Smooth muscle cell of the brain vasculature (primary cell): ENCODE measurements at regions not wholly inside any gene's neighbourhood (a gene's known extent, or its start where the extent isn't known, plus 50 kb on each side); places are given as distances from the start of the nearest gene placed in this dataset.

Experiments
- DNase-seq: peaks from one replicate; pipeline ENCODE4 v3.0.0-alpha.2; 2012; ENCODE audit warnings: low read depth, low spot score

DNA sequence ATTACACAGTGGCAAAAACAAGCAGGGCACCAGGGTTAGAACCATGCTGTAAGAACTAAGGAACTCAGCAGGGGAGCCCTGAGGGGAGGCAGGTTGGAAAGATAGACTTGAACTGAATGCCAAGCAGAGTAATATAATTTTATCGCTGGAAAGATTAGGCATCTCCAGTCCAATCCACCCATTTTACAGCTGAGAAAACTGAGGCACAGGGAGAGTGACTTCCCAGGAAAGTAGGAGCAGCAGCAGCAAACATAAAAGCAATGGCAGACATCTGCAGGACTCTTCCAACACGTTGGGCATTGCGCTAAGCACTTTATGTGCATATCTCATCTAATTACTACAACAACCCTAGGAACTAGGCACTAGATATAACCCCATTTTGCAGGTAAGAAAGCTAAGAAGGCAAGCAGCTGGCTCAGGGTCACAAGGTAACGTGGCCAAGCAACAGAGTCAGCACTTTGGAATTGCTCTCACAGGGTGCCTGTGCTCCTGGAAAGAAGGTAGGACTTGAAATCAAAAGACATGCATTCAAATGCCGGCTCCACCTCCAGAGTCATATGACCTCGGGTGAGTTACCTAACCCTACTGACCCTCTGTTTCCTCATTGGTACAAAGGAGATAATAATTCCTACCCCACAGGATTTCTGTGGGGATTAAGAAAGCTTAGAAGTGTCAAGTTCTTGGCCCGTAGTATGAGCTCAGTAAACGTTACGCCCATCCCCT, 215.3 kb downstream of the BARX2 start:
- DNase-seq, result no peak

DNA sequence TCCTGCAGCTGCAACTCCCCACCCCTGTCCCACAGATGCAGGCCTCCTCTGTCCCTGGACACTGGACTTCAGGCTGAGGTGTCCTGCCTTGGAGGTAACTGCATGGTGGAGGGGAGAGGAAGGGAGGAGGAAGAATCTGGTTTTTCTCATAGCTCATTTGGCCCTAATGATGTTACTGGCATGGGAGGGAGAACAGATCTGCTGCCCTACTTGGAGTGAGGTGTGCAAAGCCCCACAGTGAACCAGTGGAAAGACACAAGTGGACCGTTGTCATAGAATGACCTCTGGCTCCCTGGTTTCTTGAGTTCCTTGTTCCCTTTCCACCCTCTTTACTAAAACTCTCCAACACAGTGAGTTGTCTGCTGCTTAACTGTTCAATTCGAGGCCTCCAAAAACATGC, 215.9 kb downstream of the BARX2 start:
- no peak for DNase-seq

DNA sequence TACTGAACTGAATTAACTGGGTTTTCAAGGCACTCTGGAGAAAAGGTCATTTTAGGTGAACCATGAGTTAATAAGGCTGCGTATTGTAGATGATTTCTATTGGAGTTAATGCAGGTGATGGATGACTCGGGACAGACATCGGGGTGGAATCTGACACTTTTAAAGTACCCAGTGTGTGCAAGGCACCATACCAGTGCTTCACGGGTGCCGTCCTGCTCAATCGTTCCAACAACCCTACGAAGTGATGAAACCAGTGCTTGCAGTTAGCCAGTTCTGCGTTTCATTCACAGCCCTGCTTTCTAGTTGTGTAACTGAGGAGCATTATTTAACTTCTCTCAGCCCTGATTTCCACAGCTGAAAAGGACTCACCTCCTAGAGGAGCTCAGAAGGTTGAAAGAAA, 216.5 kb downstream of the BARX2 start:
- no peak for DNase-seq

DNA sequence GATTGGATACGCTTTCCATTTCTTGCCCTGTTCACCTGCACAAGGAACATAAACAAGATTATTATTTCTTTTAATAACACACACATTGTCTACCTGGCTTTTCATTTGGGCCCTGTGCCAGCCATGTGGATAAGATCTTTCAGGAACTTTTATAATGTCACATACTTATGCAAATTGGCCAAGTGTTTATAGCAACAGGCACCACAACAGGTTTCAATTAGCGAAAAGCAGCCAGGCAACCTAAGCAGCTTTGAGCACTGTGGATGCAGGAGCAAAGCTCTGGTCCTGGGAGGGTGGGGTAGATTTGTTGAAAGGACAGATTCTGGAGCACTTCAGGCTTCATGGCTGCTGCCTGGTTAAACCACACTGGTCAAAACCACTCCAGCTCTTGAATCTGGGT, 217.4 kb downstream of the BARX2 start:
- no peak for DNase-seq

DNA sequence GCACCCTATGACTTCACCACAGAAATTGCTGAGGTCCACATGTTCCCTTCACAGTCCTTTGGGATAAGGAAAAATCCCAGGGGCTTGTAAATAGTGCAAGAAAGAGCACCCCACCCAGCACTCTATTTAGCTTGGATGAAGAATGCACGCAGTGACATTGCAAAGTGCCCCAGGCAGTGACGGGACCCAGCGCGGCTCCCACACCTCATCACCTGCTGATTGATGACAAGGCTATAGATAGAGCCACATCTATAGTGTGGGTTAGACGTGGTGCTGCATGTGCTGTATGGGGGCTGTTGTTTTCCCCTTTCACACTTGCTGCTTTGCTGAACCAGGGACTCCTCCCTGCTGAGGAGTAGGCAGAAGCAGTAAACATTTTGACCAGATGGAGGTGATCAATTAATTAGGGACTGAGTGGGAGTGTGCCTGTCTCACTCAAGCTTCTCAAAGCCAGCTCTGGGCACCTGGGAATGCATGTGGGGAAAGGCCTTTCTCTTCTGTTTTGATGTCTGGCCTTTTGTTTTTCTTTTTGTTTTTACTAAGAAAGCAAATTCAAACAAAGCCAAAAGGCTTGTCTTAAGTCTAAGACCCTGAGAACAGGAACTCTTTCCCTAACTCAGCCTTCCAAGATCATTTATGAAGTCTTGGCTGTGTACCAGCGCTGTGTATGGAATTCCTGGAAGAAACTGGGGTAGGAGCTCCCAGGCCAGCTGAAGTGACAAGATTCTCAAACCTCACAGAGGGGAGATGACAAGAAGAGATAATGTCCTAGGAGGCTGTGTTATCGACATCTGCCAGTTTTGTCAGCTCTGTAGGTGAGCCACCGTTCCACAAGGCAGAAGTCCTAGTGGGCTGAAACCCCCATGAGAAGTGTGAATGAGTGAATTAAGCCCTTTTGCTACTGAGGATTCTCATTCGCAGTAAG, 219.7 kb downstream of the BARX2 start:
- no peak for DNase-seq

DNA sequence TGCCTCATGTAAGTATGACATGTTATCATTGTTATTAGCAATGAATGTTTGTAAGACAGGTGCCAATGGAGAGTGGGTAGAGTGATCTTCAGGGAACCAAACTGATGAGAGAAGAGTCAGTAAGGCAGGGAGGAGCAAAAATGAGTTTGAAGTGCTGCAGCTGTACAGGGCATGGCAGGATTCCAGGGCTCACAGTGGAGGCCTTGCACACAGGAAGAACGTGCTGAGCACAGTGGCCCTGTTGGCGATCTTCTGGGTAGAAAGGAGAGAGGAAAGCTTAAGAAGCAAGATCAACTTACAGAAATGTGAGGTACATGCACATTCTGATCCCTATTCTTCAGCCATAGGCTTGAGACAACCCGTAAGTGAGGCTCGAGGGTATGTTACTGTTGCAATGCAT, 219.3 kb upstream of the TMEM45B start:
- DNase-seq, result no peak

DNA sequence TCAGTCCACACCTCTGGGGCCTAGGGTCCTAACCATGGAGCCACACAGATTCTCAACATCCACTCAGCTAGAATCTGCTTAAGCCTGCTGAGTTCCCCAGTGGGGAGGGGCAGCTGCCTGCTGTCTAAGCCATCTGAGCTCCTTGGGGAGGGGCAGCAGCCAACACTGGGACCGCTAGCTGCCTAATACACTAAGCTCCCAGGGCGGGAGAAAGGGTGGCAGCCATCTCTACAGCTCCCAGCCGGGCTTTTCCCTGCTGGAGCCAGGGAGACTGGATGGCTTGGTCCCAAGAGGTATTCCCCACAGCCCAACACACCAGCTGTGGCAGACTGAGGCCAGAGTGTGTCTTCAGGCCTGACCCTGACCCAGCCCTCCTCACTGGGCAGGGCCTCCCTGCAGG, 217.3 kb upstream of the TMEM45B start:
- no peak for DNase-seq

DNA sequence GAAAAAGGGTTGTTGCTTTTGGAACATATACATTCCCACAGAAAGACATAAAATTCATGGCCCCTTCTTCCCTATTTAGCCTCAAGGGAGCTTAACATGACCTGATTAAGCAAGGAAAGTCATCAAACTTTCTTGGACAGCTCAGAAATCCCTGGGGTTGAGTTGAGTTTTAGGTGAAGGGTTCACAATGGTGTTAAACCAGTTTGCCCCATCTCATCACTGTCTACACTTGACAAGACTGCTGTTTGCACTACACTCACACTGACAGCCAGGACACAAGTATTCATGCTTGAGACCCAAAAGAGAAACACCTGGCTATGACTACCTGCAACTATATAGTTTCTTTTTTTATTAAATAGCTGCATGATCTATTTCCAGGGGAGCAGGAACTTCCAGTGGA, 209.8 kb upstream of the TMEM45B start:
- DNase-seq, result no peak

DNA sequence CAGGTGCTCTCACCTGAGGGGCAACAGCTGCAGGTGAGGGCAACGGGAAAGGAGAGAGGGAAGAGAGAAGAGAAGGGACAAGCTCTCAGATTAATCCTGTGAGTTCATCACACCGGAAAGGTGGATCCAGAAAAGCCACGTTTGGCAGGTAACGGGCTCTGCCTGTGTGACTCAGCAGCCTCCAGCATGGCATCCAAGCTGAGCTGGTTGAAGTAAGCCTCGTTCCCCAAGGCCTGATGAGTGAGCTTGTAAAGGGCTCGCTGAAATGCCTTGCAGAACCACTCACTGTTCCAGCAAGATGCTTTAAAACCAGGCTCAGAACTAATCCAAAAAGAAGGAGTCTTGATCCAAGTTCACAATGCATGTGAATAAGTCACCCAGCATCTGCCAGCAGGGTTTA, 206.9 kb upstream of the TMEM45B start:
- DNase-seq, result no peak

DNA sequence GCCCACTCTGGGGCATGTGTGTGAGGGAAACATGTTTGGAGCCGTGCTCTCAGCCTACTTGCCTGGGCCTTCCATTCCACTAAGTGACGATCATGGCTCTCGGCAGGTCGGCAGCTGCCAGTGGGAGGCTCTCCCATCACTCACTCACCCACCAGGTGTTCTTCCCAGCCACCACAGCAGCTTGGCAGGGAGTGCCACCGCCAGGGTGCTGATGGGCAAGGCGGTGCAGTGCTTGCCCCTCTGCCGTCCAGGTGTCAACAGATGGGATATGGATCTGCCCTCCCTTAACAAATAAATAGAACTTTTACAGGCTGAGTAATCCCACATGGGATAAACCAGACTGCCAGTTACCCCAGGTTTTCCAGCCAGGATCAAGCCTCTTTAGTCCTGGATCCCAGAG, 205.5 kb upstream of the TMEM45B start:
- DNase-seq, result no peak

DNA sequence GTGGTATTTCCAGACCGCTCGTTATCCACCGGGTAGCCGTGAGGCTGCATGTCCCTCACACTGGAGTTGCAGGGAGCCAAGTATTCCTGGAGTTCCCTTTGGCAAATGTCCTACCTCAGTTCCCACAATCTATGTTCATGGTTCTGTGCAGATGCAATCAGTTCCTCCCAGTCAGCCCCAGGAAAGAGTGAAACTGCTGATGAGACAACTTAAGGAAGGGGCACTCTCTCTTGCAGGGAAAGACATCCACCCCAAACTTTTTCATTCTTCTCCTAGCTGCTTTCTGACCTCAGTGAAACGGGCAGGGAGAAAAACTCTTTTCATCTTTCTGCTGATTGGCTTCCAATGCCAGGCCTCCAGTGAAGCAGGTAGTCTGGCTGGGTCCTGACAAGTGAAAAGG, 205.1 kb upstream of the TMEM45B start:
- DNase-seq, result no peak

DNA sequence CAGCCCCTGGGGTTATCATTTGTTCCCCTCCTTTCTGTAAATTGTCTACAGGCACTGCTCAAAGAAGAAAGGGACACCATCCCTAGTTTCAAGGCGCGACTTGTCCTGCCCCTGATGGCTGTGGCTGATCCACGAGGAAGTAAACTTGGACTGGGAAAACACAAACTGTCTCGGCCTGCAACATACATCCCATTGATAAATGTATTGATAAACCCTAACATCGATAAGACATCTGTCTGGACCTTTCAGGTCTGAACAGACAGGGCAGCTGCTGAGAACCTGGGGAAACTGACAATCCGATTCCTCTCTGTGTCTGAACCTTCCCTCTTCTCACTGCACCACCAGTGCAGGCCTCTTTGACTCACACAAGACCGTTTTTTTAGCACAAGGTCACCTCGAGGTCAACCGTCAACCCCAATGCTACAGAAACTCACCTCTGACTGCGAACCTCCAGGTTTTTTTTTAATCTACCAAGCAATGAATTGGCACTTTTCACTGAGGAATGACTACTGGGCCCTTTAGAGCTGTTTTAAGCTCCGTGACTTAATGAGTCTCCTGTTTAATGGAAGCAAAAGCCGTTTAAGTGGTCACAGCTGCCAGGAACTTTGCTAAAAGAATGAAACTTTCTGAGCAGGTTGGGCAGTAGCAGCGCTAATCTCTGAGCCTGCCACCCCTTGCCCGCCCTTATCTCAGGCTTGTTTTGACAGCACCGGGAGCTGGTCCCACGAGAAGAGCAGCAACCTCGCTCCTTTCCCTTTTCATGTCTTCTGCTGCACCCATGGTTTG, 203.8 kb upstream of the TMEM45B start:
- no peak for DNase-seq

DNA sequence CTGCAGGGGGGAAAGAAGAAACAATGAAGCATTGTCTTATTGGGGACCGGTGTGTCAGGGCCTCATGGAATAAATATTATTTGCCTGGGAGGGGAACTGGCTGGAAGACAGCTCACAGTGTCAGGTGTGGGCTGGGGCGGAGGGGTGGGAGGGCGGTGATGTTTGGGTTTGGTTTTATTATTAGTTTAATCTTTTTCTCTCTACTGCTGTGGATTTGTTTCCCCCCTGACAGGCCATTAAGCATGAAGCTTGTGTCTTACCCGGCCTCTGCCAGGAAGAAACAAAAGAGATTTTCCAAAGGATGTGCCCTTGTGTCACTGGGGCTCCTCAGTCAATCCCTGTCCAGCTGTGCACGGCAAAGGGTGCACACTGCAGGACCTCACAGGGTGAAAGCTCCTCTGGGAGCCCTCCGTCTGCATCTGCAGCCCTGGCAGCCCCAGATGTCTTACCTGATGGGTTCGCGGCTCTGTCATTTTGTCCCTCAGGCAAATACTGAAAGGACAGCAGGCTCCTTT, 203.1 kb upstream of the TMEM45B start:
- DNase-seq, result no peak

DNA sequence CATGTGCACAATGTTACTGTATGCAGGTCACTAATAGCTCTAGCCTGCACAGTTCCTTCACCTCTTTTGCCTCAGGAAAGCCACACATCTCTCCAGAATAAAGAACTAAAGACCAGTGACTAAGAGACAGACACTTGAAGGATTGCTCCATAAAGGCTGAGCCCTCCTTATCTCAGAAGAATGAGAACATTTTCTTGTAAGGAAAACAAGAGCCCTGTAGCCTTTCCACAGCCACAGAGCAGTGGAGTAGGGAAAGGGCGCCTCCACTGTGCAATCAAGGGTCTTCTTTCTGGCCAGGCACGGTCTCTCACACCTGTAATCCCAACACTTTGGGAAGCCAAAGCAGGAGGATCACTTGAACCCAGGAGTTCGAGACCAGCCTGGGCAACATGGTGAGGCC, 202.6 kb upstream of the TMEM45B start:
- DNase-seq, result no peak

DNA sequence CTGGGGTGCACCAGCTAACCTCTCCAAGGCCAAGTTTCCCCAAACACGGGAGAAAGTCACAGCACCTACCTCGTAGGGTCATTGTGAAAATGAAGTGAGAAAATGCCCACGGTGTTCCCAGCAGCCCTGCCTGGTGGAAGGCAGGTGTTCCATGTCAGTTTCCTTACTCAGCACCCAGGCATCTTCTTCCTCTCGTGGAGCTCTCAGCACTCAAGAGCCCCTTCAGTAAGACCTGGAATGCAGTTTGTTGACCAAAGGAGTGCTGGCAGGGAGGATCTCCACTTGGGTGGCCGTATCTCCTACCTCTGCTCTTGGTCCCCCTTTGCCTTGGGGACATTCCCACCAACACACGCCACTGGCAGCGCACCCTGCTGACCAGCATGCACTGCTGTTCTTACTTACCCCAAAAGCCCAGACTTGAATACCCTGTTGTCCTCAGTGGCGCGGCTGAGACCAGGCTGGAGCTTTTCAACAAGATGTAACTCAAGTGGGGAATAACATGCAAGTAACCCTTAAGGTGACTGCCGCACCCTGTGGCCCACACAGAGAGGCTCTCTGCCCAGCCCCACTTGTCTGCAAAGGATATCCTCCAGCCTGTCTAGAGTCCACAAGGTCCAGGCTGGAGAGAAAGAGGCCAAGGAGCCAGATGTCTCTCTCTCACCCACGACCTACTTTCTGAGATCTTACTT, 201.2 kb upstream of the TMEM45B start:
- DNase-seq, result no peak

DNA sequence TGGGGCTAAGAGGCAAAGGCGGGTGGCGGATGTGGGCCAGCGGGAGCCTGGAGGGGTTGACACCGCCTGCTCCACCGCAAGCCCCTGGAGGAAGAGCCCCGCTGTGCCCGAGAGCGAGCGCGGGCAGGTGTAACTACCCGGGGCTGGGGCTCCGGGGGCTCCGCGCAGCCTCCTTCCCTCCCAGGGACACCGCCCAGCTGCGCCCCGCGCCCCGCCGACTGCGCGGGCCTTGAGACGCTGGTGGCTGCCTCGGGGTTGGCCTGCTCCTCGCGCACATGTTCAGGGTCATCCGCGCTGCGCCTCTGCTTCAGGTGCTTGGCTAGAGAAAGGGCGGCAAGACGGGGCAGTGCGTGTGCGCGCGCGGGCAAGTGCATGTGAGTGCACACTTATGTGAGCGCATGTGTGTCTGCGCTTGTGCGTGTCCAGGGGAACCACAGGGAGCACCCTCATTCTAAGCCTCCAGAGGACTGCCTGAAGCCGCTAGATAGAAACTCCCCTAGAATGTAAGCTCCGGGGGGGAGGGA, 197.5 kb upstream of the TMEM45B start:
- no peak for DNase-seq

DNA sequence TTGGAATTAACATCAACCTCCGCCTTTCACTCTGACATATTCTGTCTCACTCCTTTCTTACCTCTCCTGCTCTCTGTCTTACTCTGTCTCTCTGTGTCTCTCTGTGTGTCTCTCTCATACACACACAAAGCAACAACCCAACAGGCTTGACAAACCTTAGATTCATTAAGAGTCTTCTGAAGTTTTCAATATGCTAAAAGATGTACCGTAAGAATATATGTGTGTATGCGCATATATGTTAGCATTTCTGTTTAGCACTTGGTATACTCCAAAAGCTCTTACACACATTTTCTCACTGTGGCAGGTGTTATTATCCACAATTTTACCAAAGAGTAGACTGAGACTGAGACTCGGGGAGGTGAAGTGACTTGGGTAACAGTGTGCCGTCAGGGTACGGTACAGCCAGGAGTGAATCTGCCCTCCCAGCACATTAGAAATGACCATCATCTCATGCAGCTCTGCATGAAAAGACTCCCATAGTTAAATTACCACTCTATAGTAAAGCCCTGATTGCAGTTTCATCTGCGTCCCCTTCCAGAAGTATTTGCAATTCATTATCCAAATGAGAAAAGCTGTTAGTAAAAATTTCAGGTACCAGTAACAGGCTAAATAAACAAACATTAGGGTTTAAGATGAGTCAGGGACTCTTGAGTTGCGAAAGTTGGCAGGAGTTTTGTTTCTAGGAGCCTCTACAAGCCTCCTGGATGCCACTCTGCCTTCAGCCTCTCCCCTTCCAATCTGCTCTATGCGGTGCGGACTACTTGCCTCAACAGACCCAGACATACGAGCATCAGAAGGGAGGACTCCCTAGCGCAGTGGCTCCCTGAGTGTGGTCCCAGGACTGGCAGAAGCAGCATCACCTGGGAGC, 195.2 kb upstream of the TMEM45B start:
- no peak for DNase-seq

DNA sequence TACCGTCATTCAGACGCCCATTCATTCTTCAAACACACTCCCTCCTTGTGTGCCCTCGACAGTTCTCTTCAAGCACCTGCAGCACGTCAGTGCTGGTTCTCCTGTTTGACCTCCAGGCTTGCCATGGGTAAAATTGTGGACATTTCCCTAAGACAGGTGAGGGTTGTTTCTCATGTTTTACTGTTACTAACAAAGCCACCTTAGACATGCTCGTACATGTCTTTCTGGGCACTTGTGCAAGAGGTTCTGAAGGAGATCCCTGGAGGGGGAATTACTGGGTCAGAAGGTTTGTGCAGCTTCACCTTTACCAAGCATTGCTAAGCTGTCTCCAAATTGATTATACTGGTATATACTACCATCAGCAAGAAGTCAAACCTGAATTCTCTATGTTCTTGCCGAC, 189.7 kb upstream of the TMEM45B start:
- no peak for DNase-seq

DNA sequence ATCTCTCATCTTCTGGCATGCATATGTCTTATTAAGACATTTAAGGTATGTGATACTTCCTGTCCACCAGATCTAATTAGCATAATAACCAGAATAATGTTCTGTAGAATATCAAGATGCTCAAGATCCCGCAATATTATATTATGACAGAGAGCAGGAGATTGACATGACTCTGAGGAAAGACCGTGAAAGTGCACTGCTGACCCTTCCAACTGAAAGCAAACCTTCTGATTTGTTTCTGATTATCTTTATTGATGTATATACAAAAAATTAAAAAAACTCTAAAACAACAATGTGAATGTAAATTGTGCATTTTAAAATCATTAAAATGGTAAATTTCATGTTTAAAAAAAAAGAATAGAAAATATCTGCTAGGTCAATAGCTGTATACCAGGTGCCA, 184.4 kb upstream of the TMEM45B start:
- no peak for DNase-seq

DNA sequence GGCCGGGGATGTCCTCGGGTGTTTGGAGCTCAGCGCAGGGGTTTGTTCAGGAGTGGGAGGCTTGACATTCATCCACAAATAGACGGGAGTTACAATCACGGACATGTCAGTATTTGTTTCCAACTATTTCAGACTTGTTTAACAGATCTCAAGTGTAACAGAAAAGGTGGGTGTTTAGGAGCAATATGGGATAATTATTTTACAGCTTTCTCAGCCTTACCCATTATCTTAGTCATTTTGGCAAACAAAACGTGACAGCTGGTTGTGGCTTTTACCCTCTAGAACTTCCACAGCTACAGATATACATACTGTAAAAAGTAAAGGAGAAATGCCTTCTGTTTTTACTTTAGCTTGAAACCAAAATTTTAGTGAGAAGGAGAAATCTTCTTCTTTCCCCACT, 178.7 kb upstream of the TMEM45B start:
- DNase-seq, result no peak
